AG04450 (cell line): ENCODE measurements at regions not wholly inside any gene's neighbourhood (a gene's known extent, or its start where the extent isn't known, plus 50 kb on each side); places are given as distances from the start of the nearest gene placed in this dataset. TPM values are rescaled to one million over a fixed set of nuclear protein-coding genes. Genes with fewer than 3 reads are reported as not detected.
"Not testable (repeated sequence)": the region's sequence is repeated elsewhere in the genome, so short reads cannot be mapped to it uniquely, and the experiment has no call there.

ENCODE experiments used
- CTCF ChIA-PET: fragments of 300-600, 350-600 bp; formaldehyde crosslinking; extraction: SDS; loops from one replicate; lab custom pipeline; 2022; ENCODE audit warnings: antibody characterized with exemption, inconsistent platforms; lab: Charles Lee
- POLR2A ChIA-PET: fragments of 350-600 bp; formaldehyde crosslinking; extraction: SDS; loops from one replicate; lab custom pipeline; 2021; ENCODE audit warnings: antibody characterized with exemption, inconsistent platforms; lab: Yijun Ruan, JAX
- DNase-seq: peaks from one replicate; pipeline ENCODE4 v3.0.0-alpha.2; 2011; ENCODE audit warnings: low read depth, low spot score
- H3K27ac ChIP-seq: one replicate; pipeline ENCODE4 v1.5.1; 2012; ENCODE audit warnings: low read depth, low read length, control low read depth
- H3K27me3 ChIP-seq: one replicate; pipeline ENCODE4 v1.6.0; 2012; ENCODE audit warnings: low read length; ENCODE audit not compliant: control insufficient read depth, insufficient read depth
- H3K4me3 ChIP-seq: 2 replicates; pipeline ENCODE4 v1.5.1; 2011; ENCODE audit warnings: mild to moderate bottlenecking, low read depth, low read length, control low read depth
- H3K9me3 ChIP-seq: 2 replicates; pipeline ENCODE4 v1.5.1; 2012; ENCODE audit warnings: low read length; ENCODE audit not compliant: control insufficient read depth, insufficient read depth
- CTCF ChIP-seq: IDR thresholded peaks from 2 replicates; pipeline ENCODE4 v1.5.1; 2011; ENCODE audit warnings: low read depth, low read length, control low read depth, inconsistent platforms
- small RNA-seq: library from RNA; depleted of rRNA; stranded (forward); fragments of <200 nt; gene quantifications from one replicate; pipeline ENCODE3, GENCODE V24; 2012; ENCODE audit warnings: low read depth; ENCODE audit not compliant: insufficient read length

- Histone ChIP-seq H3K4me3 (no peak overlapping the region), H3K27ac (no peak overlapping the region), H3K9me3 (peaks cover 5% of the 10 kb centered on the region; the same call in 1 of the 2 replicates), H3K27me3 (no peaks in the 10 kb centered on the region)
- CTCF ChIA-PET = interaction anchor here (0.7 kb wide), 1 partner anchor 192 kb away, joined by 8 read pairs; no protein-coding TSS in a partner anchor
- POLR2A ChIA-PET = no interaction called here
- TF ChIP-seq CTCF = no peak
- DNase-seq = no peak
Observed at GRCh38 chr15:53827355-53827754, 67.9 kb upstream of the WDR72 start.

- no peak for DNase-seq
- no peak overlapping the region for H3K27ac ChIP-seq
- no peak for TF ChIP-seq CTCF
- ChIA-PET CTCF (no interaction called here), POLR2A (no interaction called here)
- H3K4me3 ChIP-seq = no peak overlapping the region
- no peaks in the 10 kb centered on the region for H3K27me3 ChIP-seq
- H3K9me3 ChIP-seq = no peaks in the 10 kb centered on the region
Observed at GRCh38 chr15:53811530-53811929, 52.1 kb upstream of the WDR72 start.

GRCh38 chr15:53810306-53810705 lies 50.8 kb upstream of the WDR72 start:
- H3K27me3 ChIP-seq, H3K4me3 ChIP-seq, H3K27ac ChIP-seq, DNase-seq, CTCF ChIA-PET, POLR2A ChIA-PET, H3K9me3 ChIP-seq: not testable (repeated sequence)

Small RNAs in the stretch of these regions (small RNA-seq; reads per million reads assigned to genes)
- not detected for gene AC084759.1
